Stimulated activated CD4-positive, alpha-beta T cell treated with anti-CD3 and anti-CD28 coated beads, TNF-alpha, amount 100 ng/mL, for 48 hours (primary cell): ENCODE measurements at regions not wholly inside any gene's neighbourhood (a gene's known extent, or its start where the extent isn't known, plus 50 kb on each side); places are given as distances from the start of the nearest gene placed in this dataset.
"Not testable (repeated sequence)": the region's sequence is repeated elsewhere in the genome, so short reads cannot be mapped to it uniquely, and the experiment has no call there.

Experiments used
- DNase-seq, 3 donors: peaks; one replicate each; pipeline ENCODE4 v3.0.0-alpha.2; 2020; ENCODE audit warnings: low read depth in 3 of 3

DNA sequence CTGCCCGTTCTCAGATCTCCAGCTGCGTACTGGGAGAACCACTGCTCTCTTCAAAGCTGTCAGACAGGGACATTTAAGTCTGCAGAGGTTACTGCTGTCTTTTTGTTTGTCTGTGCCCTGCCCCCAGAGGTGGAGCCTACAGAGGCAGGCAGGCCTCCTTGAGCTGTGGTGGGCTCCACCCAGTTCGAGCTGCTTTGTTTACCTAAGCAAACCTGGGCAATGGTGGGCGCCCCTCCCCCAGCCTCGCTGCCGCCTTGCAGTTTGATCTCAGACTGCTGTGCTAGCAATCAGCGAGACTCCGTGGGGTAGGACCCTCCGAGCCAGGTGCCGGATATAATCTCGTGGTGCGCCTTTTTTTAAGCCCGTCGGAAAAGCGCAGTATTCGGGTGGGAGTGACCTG lies 66.2 kb upstream of the GPR141 start:
- DNase-seq, result not testable (repeated sequence)

DNA sequence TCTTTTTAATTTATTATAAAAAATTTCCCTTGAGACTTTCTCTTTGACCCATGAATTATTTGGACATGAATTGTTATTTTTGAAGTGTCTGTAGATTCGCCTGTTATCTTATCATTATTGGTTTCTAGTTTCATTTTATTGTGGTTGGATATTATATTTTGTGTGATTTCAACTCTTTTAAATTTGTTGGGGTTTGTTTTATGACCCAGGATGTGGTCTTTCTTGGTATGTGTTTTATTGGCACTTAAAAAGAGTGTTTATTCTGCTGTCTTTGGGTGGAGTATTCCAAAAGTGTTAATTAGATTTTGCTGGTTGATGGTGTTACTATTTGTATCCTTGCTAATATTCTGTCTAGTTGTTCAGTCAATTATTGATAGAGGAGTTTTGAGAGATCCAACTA lies 50.5 kb upstream of the GPR141 start:
- no peak for DNase-seq
